ENCODE measurements at regions not wholly inside any gene's neighbourhood (a gene's known extent, or its start where the extent isn't known, plus 50 kb on each side); places are given as distances from the start of the nearest gene placed in this dataset.

- TF ChIP-seq CTCF (IDR thresholded peaks at IDR 0.05) (no peak), POLR2AphosphoS5 (IDR thresholded peaks at IDR 0.05) (no peak)
Measured at GRCh38 chr5:26024774-26025173, 1013.6 kb downstream of the CDH9 start.

Data from sigmoid colon (tissue), 4 donors.